Right lobe of liver (tissue), 6 donors: ENCODE measurements at regions not wholly inside any gene's neighbourhood (a gene's known extent, or its start where the extent isn't known, plus 50 kb on each side); places are given as distances from the start of the nearest gene placed in this dataset.

Source experiments
- ATAC-seq, 4 donors: fragments of 200-7000 bp; cut with Tn5 transposase; one replicate each; pipeline ENCODE4 v1.9.1; 2020; ENCODE audit warnings: mild to moderate bottlenecking in 4 of 4, moderate library complexity in 4 of 4
- DNase-seq, 3 donors: peaks; one replicate each; pipeline ENCODE4 v3.0.0-alpha.2; 2020
- H3K27ac ChIP-seq, 3 donors: fragments of 200-600 bp; one replicate each; pipeline ENCODE4 v1.8.0; 2022
- H3K27me3 ChIP-seq, 2 donors: fragments of 200-600 bp; one replicate each; pipeline ENCODE4 v1.8.0; 2022
- H3K36me3 ChIP-seq, 4 donors: fragments of 200-600 bp; sonication (generic) in 1 of 4; one replicate each; pipeline versions ENCODE4 v1.5.1 to v1.8.0; 2017 to 2022; ENCODE audit warnings: control low read depth in 1 of 4
- H3K4me1 ChIP-seq, 4 donors: fragments of 200-600 bp; sonication (generic) in 1 of 4; one replicate each; pipeline versions ENCODE4 v1.5.1 to v1.8.0; 2017 to 2022; ENCODE audit warnings: control low read depth in 1 of 4
- H3K4me3 ChIP-seq, 3 donors: fragments of 200-600 bp; one replicate each; pipeline ENCODE4 v1.8.0; 2022
- H3K9me3 ChIP-seq, 4 donors: fragments of 200-600 bp; sonication (generic) in 1 of 4; one replicate each; pipeline versions ENCODE4 v1.5.1 to v1.8.0; 2017 to 2022; ENCODE audit warnings: control low read depth in 1 of 4
- CTCF ChIP-seq, 4 donors: fragments of 200-600 bp in 3 of 4; fragments of 450-650 bp in 1 of 4; IDR thresholded peaks; one replicate each; pipeline versions ENCODE4 v1.5.1 to v1.8.0; 2016 to 2022; ENCODE audit warnings: antibody characterized with exemption in 4 of 4, mild to moderate bottlenecking in 2 of 4
- POLR2A ChIP-seq: fragments of 450-650 bp; IDR thresholded peaks from one replicate; pipeline ENCODE4 v1.6.1; 2017; ENCODE audit warnings: antibody characterized with exemption, mild to moderate bottlenecking
- WGBS: methylation state at CpG from one replicate; pipeline ENCODE4 v1.1.6; 2018; ENCODE audit warnings: low coverage, low lambda C conversion rate; ENCODE audit not compliant: insufficient coverage; ENCODE audit errors: missing lambda C conversion rate; 5-methylcytosine and 5-hydroxymethylcytosine counted together
- intact Hi-C, 2 donors: fragments of 100-400 bp; cut with DNase I; formaldehyde crosslinking; loops; one replicate each; pipeline versions ENCODE4 v1.11.2 to v1.14.1; 2022
- donor health status: DM: no; HTN: yes; CAD: no.
- donor health status: DM: no; HTN: no; CAD: no.
- donor health status: DM: no; HTN: no; CAD: no.
- donor health status: DM: no; HTN: yes; CAD: no.
- donor health status: DM: no; HTN: yes; CAD: no.

DNA sequence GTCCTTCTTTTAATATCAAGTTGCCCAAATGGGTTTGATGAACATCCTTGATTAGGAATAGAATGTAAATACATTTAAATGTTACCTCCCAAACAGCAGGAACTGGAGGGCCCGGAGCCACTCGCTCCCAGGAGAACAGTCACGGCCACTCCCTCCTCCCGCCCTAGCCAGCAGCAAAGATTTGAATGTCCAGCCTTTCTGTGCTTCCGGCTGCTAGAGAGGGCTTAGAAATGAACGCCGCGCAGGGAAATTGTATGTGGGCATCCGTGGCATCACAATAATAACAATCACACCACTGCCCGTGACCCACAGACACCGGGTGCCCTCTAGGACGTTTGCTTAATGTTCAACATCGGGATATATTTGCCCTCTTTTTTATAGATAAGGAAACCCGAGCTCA is 164.9 kb upstream of the SALL3 start:
- H3K27me3 ChIP-seq, result no peaks in the 10 kb centered on the region
- TF ChIP-seq POLR2A (no peak), CTCF (IDR thresholded peaks at IDR 0.05) (no peak)
- H3K4me3 ChIP-seq, result no peak overlapping the region
- ATAC-seq, result no peak
- no peaks in the 10 kb centered on the region for H3K36me3 ChIP-seq
- no peaks in the 10 kb centered on the region for H3K9me3 ChIP-seq
- intact Hi-C loops, result no loop called here
- no peak for DNase-seq
- WGBS, result 51% methylated on average over 9 of the region's 14 CpGs
- H3K4me1 ChIP-seq, result no peaks in the 10 kb centered on the region
- no peak overlapping the region for H3K27ac ChIP-seq

- TF ChIP-seq CTCF (IDR thresholded peaks at IDR 0.05), result no peak
- no peak for TF ChIP-seq POLR2A
- ATAC-seq (no peak), DNase-seq (no peak)
- intact Hi-C loops, result no loop called here
- no peaks in the 10 kb centered on the region for H3K4me1 ChIP-seq
- 89% methylated on average over 14 of the region's 15 CpGs for WGBS
- no peak overlapping the region for H3K27ac ChIP-seq
- no peaks in the 10 kb centered on the region for H3K36me3 ChIP-seq
- H3K4me3 ChIP-seq, result no peak overlapping the region
- H3K27me3 ChIP-seq, result no peaks in the 10 kb centered on the region
- H3K9me3 ChIP-seq, result no peaks in the 10 kb centered on the region
Measured at GRCh38 chr18:78816114-78816513, 163.5 kb upstream of the SALL3 start.

GRCh38 chr18:78816916-78817315 is 162.7 kb upstream of the SALL3 start:
- H3K4me1 ChIP-seq, result no peaks in the 10 kb centered on the region
- no peak overlapping the region for H3K27ac ChIP-seq
- H3K9me3 ChIP-seq, result no peaks in the 10 kb centered on the region
- no peak for DNase-seq
- intact Hi-C loops, result no loop called here
- 71% methylated on average over 11 of the region's 21 CpGs for WGBS
- no peaks in the 10 kb centered on the region for H3K36me3 ChIP-seq
- no peak overlapping the region for H3K4me3 ChIP-seq
- TF ChIP-seq POLR2A (no peak), CTCF (IDR thresholded peaks at IDR 0.05) (no peak)
- ATAC-seq, result no peak
- no peaks in the 10 kb centered on the region for H3K27me3 ChIP-seq

DNA sequence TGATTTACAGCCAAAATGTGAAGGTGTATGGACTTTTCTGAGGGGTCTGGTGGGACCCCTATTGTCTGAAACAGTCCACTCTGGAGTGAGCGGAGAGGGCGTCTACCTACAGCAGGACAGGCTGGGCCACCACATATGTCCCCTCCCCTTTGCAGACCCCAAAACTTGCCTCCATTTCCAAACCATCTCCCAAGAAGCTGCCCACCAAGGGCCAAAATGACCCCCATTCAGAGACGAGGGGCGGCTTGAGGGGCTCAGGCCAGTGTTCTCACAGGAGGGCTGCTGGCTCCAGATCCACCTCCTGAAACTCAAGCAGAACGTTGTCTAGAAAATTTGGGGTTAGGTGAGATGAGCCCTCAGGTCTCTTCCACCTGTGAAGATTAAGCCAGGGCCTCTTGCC is 161.1 kb upstream of the SALL3 start:
- no peak overlapping the region for H3K4me3 ChIP-seq
- no peaks in the 10 kb centered on the region for H3K4me1 ChIP-seq
- no peak for ATAC-seq
- WGBS, result 82% methylated on average over 3 of the region's 5 CpGs
- DNase-seq, result no peak
- H3K36me3 ChIP-seq, result no peaks in the 10 kb centered on the region
- H3K9me3 ChIP-seq, result no peaks in the 10 kb centered on the region
- TF ChIP-seq CTCF (IDR thresholded peaks at IDR 0.05) (no peak), POLR2A (no peak)
- intact Hi-C loops, result no loop called here
- no peaks in the 10 kb centered on the region for H3K27me3 ChIP-seq
- no peak overlapping the region for H3K27ac ChIP-seq

DNA sequence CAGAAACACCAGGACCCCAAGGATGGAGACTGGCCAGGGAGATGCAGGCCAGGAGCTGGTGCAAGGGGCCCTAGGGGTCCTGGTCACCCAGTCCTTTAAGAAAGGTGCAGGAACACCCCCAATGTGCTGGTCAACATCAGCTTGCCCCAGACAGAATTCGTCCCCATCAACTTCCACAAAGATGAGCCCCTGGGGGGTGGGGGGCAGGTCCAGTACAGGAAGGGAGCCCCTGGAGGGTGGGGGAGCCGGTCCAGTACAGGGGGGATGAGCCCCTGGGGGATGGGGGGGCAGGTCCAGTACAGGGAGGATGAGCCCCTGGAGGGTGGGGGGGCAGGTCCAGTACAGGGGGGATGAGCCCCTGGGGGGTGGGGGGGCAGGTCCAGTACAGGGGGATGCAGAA is 160.7 kb upstream of the SALL3 start:
- H3K4me3 ChIP-seq, result no peak overlapping the region
- peak in 1 of 4 donors; percentile 20 for ATAC-seq
- TF ChIP-seq POLR2A (no peak), CTCF (IDR thresholded peaks at IDR 0.05) (no peak)
- no peak for DNase-seq
- no peaks in the 10 kb centered on the region for H3K9me3 ChIP-seq
- WGBS, result 80% methylated on average over 1 of the region's 2 CpGs
- intact Hi-C loops, result no loop called here
- no peak overlapping the region for H3K27ac ChIP-seq
- H3K4me1 ChIP-seq, result no peaks in the 10 kb centered on the region
- no peaks in the 10 kb centered on the region for H3K36me3 ChIP-seq
- H3K27me3 ChIP-seq, result no peaks in the 10 kb centered on the region
